Right ventricle myocardium inferior (tissue), 1 donor: ENCODE measurements at regions not wholly inside any gene's neighbourhood (a gene's known extent, or its start where the extent isn't known, plus 50 kb on each side); places are given as distances from the start of the nearest gene placed in this dataset.
"Not testable (repeated sequence)": the region's sequence is repeated elsewhere in the genome, so short reads cannot be mapped to it uniquely, and the experiment has no call there.

Source experiments
- ATAC-seq: fragments of 200-7000 bp; cut with Tn5 transposase; one replicate; pipeline ENCODE4 v1.9.1; 2020; ENCODE audit warnings: mild to moderate bottlenecking, moderate library complexity
- DNase-seq: peaks from one replicate; pipeline ENCODE4 v3.0.0; 2021; ENCODE audit errors: missing footprints
- intact Hi-C: fragments of 100-400 bp; cut with DNase I; formaldehyde crosslinking; loops from one replicate; pipeline ENCODE4 v1.11.0; 2022
- donor health status: DM: no; HTN: yes; CAD: no; lungs with severe emphysema.

- not testable (repeated sequence) for ATAC-seq
Measured at GRCh38 chr11:94235772-94236171, 68.6 kb upstream of the IZUMO1R start.

GRCh38 chr11:94236416-94236815, 68.0 kb upstream of the IZUMO1R start:
- ATAC-seq, intact Hi-C loops, DNase-seq: not testable (repeated sequence)

More at GRCh38 chr11:94235772-94236171, 68.6 kb upstream of the IZUMO1R start:
- DNase-seq, intact Hi-C loops: not testable (repeated sequence)

- intact Hi-C loops, ATAC-seq: not testable (repeated sequence)
- DNase-seq: peak; percentile 69
Measured at GRCh38 chr11:94237447-94238153, 66.8 kb upstream of the IZUMO1R start.

GRCh38 chr11:94238154-94238735, 66.1 kb upstream of the IZUMO1R start:
- ATAC-seq, intact Hi-C loops: not testable (repeated sequence)
- peak; percentile 72 for DNase-seq

GRCh38 chr11:94238774-94239173, 65.6 kb upstream of the IZUMO1R start:
- ATAC-seq, intact Hi-C loops, DNase-seq: not testable (repeated sequence)

- no peak for DNase-seq
- no peak for ATAC-seq
- intact Hi-C loops: no loop called here
Measured at GRCh38 chr11:94241896-94242295, 62.5 kb upstream of the IZUMO1R start.

GRCh38 chr11:94243571-94244515, 60.5 kb upstream of the IZUMO1R start:
- DNase-seq: no peak
- no peak for ATAC-seq
- intact Hi-C loops: no loop called here

- DNase-seq (no peak), ATAC-seq (no peak)
- intact Hi-C loops: no loop called here
Measured at GRCh38 chr11:94245121-94245520, 59.3 kb upstream of the IZUMO1R start.

GRCh38 chr11:94248301-94248700, 56.1 kb upstream of the IZUMO1R start:
- DNase-seq, ATAC-seq, intact Hi-C loops: not testable (repeated sequence)

GRCh38 chr11:94254214-94254613, 50.2 kb upstream of the IZUMO1R start:
- no peak for ATAC-seq

More at GRCh38 chr11:94254214-94254613, 50.2 kb upstream of the IZUMO1R start:
- no peak for DNase-seq
- intact Hi-C loops: no loop called here
